ENCODE measurements at regions not wholly inside any gene's neighbourhood (a gene's known extent, or its start where the extent isn't known, plus 50 kb on each side); places are given as distances from the start of the nearest gene placed in this dataset.

DNA sequence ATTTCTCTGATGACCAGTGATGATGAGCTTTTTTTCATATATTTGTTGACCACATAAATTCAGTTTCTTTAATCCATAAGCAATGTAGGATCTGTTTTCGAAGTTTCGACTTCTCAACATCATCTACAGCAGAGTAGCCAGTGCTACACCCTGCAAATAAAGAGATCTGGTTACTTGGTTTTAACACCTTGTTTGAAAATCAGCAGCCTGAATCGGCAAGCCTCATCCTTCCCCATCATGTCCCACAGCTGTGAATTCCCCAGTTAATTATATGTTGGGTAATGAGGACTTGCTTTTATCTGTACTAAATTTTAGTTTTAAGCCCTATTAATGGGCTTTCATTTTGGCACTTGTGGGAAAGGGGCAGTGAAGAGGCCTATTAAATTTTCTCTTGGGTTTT is 80.6 kb downstream of the BMP2 start:
- H3K79me2 ChIP-seq (ENCODE audit: control insufficient read depth, insufficient read depth, low read length, poor library complexity), result no peaks in the 10 kb centered on the region

GRCh38 chr20:6848992-6849391 is 81.5 kb downstream of the BMP2 start:
- no peak overlapping the region for H3K4me2 ChIP-seq (ENCODE audit: low read length)
- H3K9me3 ChIP-seq (ENCODE audit: insufficient read depth, low read depth, low read length), result no peaks in the 10 kb centered on the region
- no peak overlapping the region for H2BK120ac ChIP-seq (ENCODE audit: insufficient read depth, low read length, poor library complexity)
- H4K91ac ChIP-seq (ENCODE audit: low read depth, low read length), result no peak overlapping the region
- H2BK12ac ChIP-seq (ENCODE audit: low read length), result no peak overlapping the region
- H3K14ac ChIP-seq (ENCODE audit: low read length), result no peak overlapping the region
- no peak overlapping the region for H2AK5ac ChIP-seq (ENCODE audit: low read length)
- no peaks in the 10 kb centered on the region for H3K79me1 ChIP-seq (ENCODE audit: low read length)
- H3K27me3 ChIP-seq (ENCODE audit: insufficient read depth, low read length), result no peaks in the 10 kb centered on the region
- no peaks in the 10 kb centered on the region for H3K79me2 ChIP-seq (ENCODE audit: control insufficient read depth, insufficient read depth, low read length, poor library complexity)
- H3K9ac ChIP-seq (ENCODE audit: low read length), result no peak overlapping the region
- WGBS (ENCODE audit: extremely low coverage, insufficient coverage, insufficient read length), result no CpG with 5 or more reads among the region's 2 CpGs
- H4K12ac ChIP-seq (ENCODE audit: low read depth, low read length), result no peak overlapping the region
- H3K23ac ChIP-seq (ENCODE audit: low read length), result no peak overlapping the region
- H2BK5ac ChIP-seq (ENCODE audit: low read depth, low read length, poor library complexity), result no peak overlapping the region
- DNase-seq, result no peak
- H3K4ac ChIP-seq (ENCODE audit: low read depth, low read length), result no peak overlapping the region
- H3K4me1 ChIP-seq (ENCODE audit: control insufficient read depth in 1 of 2, insufficient read depth in 2 of 2, low read length in 2 of 2), result no peaks in the 10 kb centered on the region
- no peak overlapping the region for H3K18ac ChIP-seq (ENCODE audit: low read length)
- no peak overlapping the region for H4K8ac ChIP-seq (ENCODE audit: low read depth, low read length)
- H3K36me3 ChIP-seq (ENCODE audit: control insufficient read depth in 1 of 2, insufficient read depth in 2 of 2, low read length in 2 of 2), result no peaks in the 10 kb centered on the region
- no peak overlapping the region for H3K27ac ChIP-seq (ENCODE audit: low read depth, low read length)
- no peak overlapping the region for H2AFZ ChIP-seq (ENCODE audit: insufficient read depth, low read length, poor library complexity)
- no peak overlapping the region for H3K4me3 ChIP-seq (ENCODE audit: low read depth, low read length)

More for the DNA sequence above, 80.6 kb downstream of the BMP2 start:
- Histone ChIP-seq H3K36me3 (ENCODE audit: control insufficient read depth in 1 of 2, insufficient read depth in 2 of 2, low read length in 2 of 2) (no peaks in the 10 kb centered on the region), H2BK5ac (ENCODE audit: low read depth, low read length, poor library complexity) (no peak overlapping the region), H3K14ac (ENCODE audit: low read length) (no peak overlapping the region), H3K4ac (ENCODE audit: low read depth, low read length) (no peak overlapping the region), H3K9ac (ENCODE audit: low read length) (no peak overlapping the region), H3K9me3 (ENCODE audit: insufficient read depth, low read depth, low read length) (no peaks in the 10 kb centered on the region), H4K12ac (ENCODE audit: low read depth, low read length) (no peak overlapping the region), H3K27ac (ENCODE audit: low read depth, low read length) (no peak overlapping the region), H2AFZ (ENCODE audit: insufficient read depth, low read length, poor library complexity) (no peak overlapping the region), H4K8ac (ENCODE audit: low read depth, low read length) (no peak overlapping the region), H2AK5ac (ENCODE audit: low read length) (no peak overlapping the region), H3K27me3 (ENCODE audit: insufficient read depth, low read length) (no peaks in the 10 kb centered on the region), H3K4me2 (ENCODE audit: low read length) (no peak overlapping the region), H3K79me1 (ENCODE audit: low read length) (no peaks in the 10 kb centered on the region), H2BK120ac (ENCODE audit: insufficient read depth, low read length, poor library complexity) (no peak overlapping the region), H3K23ac (ENCODE audit: low read length) (no peak overlapping the region), H3K4me3 (ENCODE audit: low read depth, low read length) (no peak overlapping the region), H4K91ac (ENCODE audit: low read depth, low read length) (no peak overlapping the region), H3K4me1 (ENCODE audit: control insufficient read depth in 1 of 2, insufficient read depth in 2 of 2, low read length in 2 of 2) (no peaks in the 10 kb centered on the region), H2BK12ac (ENCODE audit: low read length) (no peak overlapping the region), H3K18ac (ENCODE audit: low read length) (no peak overlapping the region)
- DNase-seq, result no peak
- no CpG with 5 or more reads among the region's 3 CpGs for WGBS (ENCODE audit: extremely low coverage, insufficient coverage, insufficient read length)

DNA sequence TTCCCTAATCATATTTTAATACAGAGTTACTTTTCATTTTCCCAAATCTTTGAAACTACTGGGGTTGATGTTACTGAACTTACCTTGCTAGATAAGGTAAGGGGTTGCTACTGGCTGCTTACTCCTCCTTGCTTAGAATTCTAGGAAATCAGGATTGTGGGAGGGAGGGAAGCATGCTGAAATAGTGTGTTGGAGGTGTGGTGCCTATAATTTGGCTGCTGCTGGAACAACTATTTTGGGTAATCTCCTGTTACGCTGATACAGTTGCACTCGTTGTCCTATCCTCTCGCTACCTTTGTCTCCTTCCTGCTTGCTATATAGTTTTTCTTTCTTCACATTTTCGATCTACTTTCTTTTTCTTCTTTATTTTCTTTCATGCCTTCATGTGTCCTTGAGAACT is 83.7 kb downstream of the BMP2 start:
- Histone ChIP-seq H4K12ac (ENCODE audit: low read depth, low read length) (no peak overlapping the region), H3K79me1 (ENCODE audit: low read length) (no peaks in the 10 kb centered on the region), H3K27ac (ENCODE audit: low read depth, low read length) (no peak overlapping the region), H3K36me3 (ENCODE audit: control insufficient read depth in 1 of 2, insufficient read depth in 2 of 2, low read length in 2 of 2) (no peaks in the 10 kb centered on the region), H2AFZ (ENCODE audit: insufficient read depth, low read length, poor library complexity) (no peak overlapping the region), H3K79me2 (ENCODE audit: control insufficient read depth, insufficient read depth, low read length, poor library complexity) (no peaks in the 10 kb centered on the region), H2BK5ac (ENCODE audit: low read depth, low read length, poor library complexity) (no peak overlapping the region), H3K4ac (ENCODE audit: low read depth, low read length) (no peak overlapping the region), H2BK12ac (ENCODE audit: low read length) (no peak overlapping the region), H4K91ac (ENCODE audit: low read depth, low read length) (no peak overlapping the region), H4K8ac (ENCODE audit: low read depth, low read length) (no peak overlapping the region), H3K9me3 (ENCODE audit: insufficient read depth, low read depth, low read length) (no peaks in the 10 kb centered on the region), H3K4me1 (ENCODE audit: control insufficient read depth in 1 of 2, insufficient read depth in 2 of 2, low read length in 2 of 2) (no peaks in the 10 kb centered on the region), H3K4me2 (ENCODE audit: low read length) (no peak overlapping the region), H3K14ac (ENCODE audit: low read length) (no peak overlapping the region), H3K18ac (ENCODE audit: low read length) (no peak overlapping the region), H3K23ac (ENCODE audit: low read length) (no peak overlapping the region), H2BK120ac (ENCODE audit: insufficient read depth, low read length, poor library complexity) (no peak overlapping the region), H3K4me3 (ENCODE audit: low read depth, low read length) (no peak overlapping the region), H3K9ac (ENCODE audit: low read length) (no peak overlapping the region), H3K27me3 (ENCODE audit: insufficient read depth, low read length) (no peaks in the 10 kb centered on the region), H2AK5ac (ENCODE audit: low read length) (no peak overlapping the region)
- no peak for DNase-seq
- WGBS (ENCODE audit: extremely low coverage, insufficient coverage, insufficient read length), result no CpG with 5 or more reads among the region's 4 CpGs

- Histone ChIP-seq H2AFZ (ENCODE audit: insufficient read depth, low read length, poor library complexity) (no peak overlapping the region), H3K9me3 (ENCODE audit: insufficient read depth, low read depth, low read length) (no peaks in the 10 kb centered on the region), H4K12ac (ENCODE audit: low read depth, low read length) (no peak overlapping the region), H3K4me2 (ENCODE audit: low read length) (no peak overlapping the region), H3K23ac (ENCODE audit: low read length) (no peak overlapping the region), H3K9ac (ENCODE audit: low read length) (no peak overlapping the region), H2BK12ac (ENCODE audit: low read length) (no peak overlapping the region), H3K14ac (ENCODE audit: low read length) (no peak overlapping the region), H3K79me1 (ENCODE audit: low read length) (no peaks in the 10 kb centered on the region), H2BK120ac (ENCODE audit: insufficient read depth, low read length, poor library complexity) (no peak overlapping the region), H3K27me3 (ENCODE audit: insufficient read depth, low read length) (no peaks in the 10 kb centered on the region), H2AK5ac (ENCODE audit: low read length) (no peak overlapping the region), H3K36me3 (ENCODE audit: control insufficient read depth in 1 of 2, insufficient read depth in 2 of 2, low read length in 2 of 2) (no peaks in the 10 kb centered on the region), H3K4me1 (ENCODE audit: control insufficient read depth in 1 of 2, insufficient read depth in 2 of 2, low read length in 2 of 2) (no peaks in the 10 kb centered on the region), H3K27ac (ENCODE audit: low read depth, low read length) (no peak overlapping the region), H3K4ac (ENCODE audit: low read depth, low read length) (no peak overlapping the region), H3K18ac (ENCODE audit: low read length) (no peak overlapping the region), H2BK5ac (ENCODE audit: low read depth, low read length, poor library complexity) (no peak overlapping the region), H4K91ac (ENCODE audit: low read depth, low read length) (no peak overlapping the region), H3K79me2 (ENCODE audit: control insufficient read depth, insufficient read depth, low read length, poor library complexity) (no peaks in the 10 kb centered on the region), H4K8ac (ENCODE audit: low read depth, low read length) (no peak overlapping the region), H3K4me3 (ENCODE audit: low read depth, low read length) (no peak overlapping the region)
- WGBS (ENCODE audit: extremely low coverage, insufficient coverage, insufficient read length), result no CpG with 5 or more reads among the region's 4 CpGs
- DNase-seq, result no peak
These were observed 85.0 kb downstream of the BMP2 start for GRCh38 chr20:6852478-6852877.

All from trophoblast cell (in vitro differentiated cells and primary cell).